ENCODE measurements at regions not wholly inside any gene's neighbourhood (a gene's known extent, or its start where the extent isn't known, plus 50 kb on each side); places are given as distances from the start of the nearest gene placed in this dataset.
"Not testable (repeated sequence)": the region's sequence is repeated elsewhere in the genome, so short reads cannot be mapped to it uniquely, and the experiment has no call there.

DNA sequence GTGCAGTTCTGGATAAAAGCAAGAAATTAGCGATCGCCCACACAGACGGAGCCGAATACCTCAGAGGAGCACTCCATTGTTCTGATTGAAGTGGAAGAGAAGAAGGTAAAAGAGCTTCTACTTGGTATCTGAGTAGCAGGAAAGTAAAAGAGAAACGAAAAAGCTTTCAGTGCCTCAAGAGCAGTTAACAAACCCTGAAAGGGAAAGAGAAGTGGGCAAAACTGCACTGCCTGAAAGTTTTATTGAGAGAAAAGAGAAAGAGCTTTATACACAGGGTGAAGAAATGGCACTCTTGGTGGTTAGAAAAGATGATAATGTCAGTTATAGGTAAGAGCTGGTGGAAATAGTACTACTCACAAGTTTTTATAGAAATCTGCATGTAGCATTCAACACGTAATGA lies 192.8 kb downstream of the CDCA7 start:
- no peak for DNase-seq (ENCODE audit: low spot score)

DNA sequence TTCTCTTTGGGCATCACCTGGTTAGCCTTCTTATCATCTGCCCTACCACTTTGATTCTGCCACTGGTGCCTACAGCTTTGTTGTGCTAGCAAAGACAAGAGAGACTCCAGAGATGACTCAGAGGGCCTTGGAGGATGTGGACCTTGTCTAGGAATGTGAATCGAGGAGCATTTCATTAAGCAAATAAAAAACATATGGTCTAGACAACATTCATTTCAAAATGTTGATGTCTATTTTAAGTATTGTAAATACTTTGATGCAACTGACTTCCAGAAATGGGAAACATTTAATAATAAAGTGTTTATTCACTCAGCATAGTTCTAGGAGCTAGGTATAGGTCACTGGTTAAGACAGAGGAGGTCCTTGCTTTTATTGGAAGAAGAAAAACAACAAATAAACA lies 195.5 kb downstream of the CDCA7 start:
- peak; percentile 77 for DNase-seq (ENCODE audit: low spot score)

- DNase-seq (ENCODE audit: low spot score) = no peak
Measured at GRCh38 chr2:173552531-173552930, 197.9 kb downstream of the CDCA7 start.

DNA sequence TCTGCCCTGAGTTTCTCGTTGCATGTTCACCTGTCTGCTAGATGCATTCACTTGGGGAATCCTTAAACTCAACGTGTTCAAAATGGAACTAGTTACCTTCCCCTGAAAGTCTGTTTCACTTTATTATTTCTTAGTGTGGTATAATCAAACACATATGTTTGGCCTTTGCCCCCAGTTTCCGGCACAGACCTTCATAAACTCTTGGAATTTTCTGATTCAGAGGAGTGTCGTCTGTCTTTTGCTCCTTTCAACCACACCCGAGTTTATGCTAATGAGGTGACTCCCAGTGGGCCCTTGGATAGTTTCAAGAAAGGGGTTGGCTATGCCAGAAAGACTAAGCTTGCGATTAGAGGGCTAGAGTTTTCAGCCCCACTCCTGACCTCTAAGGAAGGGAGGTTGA lies 198.9 kb downstream of the CDCA7 start:
- peak; percentile 52 for DNase-seq (ENCODE audit: low spot score)

GRCh38 chr2:173555833-173556232 lies 201.2 kb downstream of the CDCA7 start:
- DNase-seq (ENCODE audit: low spot score) = no peak

DNA sequence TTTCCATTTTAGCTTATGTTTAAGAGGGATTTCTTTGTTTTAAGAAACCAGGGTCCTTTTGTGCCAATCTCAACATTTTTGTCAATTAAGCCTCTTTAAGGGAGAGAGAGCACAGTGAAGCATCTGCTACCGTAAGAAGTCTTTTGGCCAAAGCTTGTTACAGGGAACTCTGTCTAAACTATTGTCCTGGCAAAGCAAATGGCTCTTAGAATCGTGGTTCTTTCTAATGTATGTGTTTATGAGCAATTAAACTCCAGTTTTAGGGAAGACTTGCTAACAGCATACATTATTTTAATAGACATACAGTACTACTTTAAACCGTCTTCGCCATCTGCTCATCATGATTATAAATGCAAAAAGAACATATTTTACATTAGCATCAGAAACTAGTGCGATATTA lies 202.1 kb downstream of the CDCA7 start:
- no peak for DNase-seq (ENCODE audit: low spot score)

GRCh38 chr2:173557497-173557896 lies 202.8 kb downstream of the CDCA7 start:
- DNase-seq (ENCODE audit: low spot score) = no peak

DNA sequence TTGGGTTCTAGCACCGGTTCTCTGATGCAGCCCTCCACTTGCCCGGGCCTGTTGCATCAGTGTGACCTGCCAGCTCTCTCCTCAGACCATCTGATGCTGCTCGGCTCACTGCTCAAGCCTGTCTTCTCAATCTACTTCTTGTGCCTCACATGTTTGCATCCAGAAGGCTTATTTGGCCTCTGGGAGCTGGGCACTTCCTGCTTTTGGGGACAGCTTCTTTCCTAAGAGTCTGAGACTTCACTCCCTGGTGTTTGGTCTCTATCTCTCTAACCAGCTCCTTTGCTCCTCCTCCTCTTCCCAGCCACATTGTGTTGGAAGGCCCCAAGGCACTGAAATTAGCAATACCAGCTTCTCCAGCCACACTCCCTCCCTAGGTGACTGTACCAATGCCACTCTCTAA lies 212.8 kb downstream of the CDCA7 start:
- no peak for DNase-seq (ENCODE audit: low spot score)

DNA sequence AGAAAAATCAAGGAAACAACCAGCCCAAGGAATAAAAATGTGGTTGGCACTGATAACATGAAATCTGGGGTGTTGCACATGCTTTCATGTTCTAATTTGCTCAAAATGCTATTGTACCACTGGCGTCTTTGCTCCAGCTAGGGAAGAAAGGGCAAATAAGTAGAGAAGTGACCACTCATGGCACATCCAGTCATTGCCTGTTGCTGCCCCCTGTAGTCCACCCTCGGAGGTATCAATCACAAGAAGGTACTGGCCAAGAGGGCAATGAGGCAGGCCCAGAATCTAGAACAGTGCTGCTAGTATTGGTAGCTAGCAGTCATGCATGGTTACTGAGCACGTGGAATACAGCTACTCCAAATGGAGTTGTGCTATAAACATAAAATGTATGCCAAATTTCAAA lies 213.4 kb downstream of the CDCA7 start:
- DNase-seq (ENCODE audit: low spot score) = no peak

DNA sequence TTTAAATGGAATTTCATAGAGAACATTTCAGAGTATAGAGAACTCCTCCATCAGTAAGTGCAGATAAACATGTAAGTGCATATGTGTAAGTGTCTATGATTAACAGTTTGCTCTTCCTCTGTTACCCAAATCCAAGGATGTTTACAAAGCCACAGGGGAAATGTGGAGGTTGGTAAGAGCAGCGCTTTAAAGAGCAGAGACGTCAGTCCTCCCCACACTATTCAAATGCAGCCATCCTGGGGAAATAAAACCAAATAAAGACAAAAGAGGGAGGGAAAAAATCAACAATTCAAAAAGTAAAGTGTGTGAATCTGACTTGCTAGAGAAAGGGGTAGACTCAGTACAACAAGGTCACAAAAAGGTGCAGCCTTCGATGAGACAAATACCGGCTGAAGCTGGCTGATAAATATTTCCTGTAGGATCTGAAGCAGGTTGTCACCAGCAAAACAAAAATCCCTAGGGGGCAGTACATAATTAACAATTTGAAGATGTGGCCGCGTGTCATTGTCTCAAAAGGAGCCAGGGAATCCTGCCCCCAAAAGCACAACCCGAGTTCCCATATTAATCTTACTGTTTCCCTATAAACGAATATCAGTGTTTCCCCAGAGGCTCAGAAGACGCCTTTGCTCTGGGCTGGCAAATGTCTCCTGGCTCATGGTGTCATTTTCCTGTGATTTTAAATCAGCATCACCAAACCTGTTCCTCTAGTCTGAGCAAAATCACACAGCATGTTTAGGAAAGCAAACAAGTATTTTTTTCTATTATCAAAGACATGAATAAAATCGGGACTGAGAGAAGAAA lies 216.5 kb downstream of the CDCA7 start:
- DNase-seq (ENCODE audit: low spot score) = peak; percentile 28

- DNase-seq (ENCODE audit: low spot score) = no peak
Measured at GRCh38 chr2:173571887-173572680, 217.4 kb downstream of the CDCA7 start.

DNA sequence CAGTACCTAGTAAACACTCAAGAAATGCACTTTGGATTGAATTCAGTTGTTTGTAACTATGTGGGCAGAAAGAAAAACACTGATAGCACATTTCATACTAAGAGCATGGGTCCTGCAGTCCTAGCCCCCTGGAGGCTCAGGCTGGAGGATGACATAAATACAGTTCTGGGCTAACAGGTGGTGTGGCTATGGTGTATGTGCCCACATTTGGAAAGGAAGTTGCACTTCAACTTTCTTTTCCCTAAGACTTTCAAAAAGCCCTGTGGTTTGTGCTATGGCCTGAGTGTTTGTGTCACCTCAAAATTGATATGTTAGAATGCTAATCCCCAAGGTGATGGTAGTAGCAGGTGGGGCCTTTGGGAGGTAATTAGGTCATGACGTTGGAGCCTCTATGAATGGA lies 218.2 kb downstream of the CDCA7 start:
- DNase-seq (ENCODE audit: low spot score) = no peak

GRCh38 chr2:173573782-173574181 lies 219.1 kb downstream of the CDCA7 start:
- not testable (repeated sequence) for DNase-seq (ENCODE audit: low spot score)

- DNase-seq (ENCODE audit: low spot score) = peak; percentile 30
Measured at GRCh38 chr2:173574324-173575112, 219.8 kb downstream of the CDCA7 start.

DNA sequence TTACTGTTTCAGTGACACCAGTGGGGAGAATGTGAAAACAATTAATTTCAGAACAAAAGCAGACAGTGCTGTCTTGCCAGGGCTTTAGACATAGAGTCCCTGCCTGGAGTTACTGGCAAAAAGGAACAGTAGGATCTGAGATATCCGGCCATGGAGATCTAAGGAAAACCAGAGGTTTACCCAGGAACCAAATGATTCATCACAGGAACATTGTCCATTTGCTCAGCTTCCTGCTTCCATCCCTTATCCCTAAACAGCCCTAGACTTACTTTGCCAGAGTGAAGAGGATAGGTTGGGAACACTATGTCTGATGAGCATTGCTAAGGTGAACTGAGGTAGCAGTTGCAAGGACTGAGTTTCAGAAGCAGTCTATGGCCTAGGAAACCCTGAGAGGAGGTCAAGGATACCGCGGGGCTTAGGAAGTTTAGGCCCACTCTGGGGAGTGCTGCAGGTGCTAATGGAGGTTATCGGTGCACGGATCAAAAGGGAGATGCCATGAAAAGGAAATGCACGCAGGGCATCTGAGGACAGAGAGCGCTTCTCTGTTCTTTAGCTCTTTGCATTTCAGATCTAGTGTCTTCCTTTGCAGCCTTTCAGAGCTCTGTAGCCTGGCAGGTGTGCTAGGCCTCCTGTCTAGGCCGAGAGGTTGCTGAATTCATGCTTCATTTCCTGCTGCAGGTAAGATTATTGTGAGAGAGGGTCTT lies 223.9 kb downstream of the CDCA7 start:
- DNase-seq (ENCODE audit: low spot score) = no peak

- no peak for DNase-seq (ENCODE audit: low spot score)
Measured at GRCh38 chr2:173580351-173580750, 225.7 kb downstream of the CDCA7 start.

- DNase-seq (ENCODE audit: low spot score) = no peak
Measured at GRCh38 chr2:173580956-173581355, 226.3 kb downstream of the CDCA7 start.

- no peak for DNase-seq (ENCODE audit: low spot score)
Measured at GRCh38 chr2:173583196-173583595, 228.5 kb downstream of the CDCA7 start.

- DNase-seq (ENCODE audit: low spot score) = no peak
Measured at GRCh38 chr2:173584000-173584399, 229.3 kb downstream of the CDCA7 start.

- DNase-seq (ENCODE audit: low spot score) = no peak
Measured at GRCh38 chr2:173584676-173585458, 230.2 kb downstream of the CDCA7 start.

DNA sequence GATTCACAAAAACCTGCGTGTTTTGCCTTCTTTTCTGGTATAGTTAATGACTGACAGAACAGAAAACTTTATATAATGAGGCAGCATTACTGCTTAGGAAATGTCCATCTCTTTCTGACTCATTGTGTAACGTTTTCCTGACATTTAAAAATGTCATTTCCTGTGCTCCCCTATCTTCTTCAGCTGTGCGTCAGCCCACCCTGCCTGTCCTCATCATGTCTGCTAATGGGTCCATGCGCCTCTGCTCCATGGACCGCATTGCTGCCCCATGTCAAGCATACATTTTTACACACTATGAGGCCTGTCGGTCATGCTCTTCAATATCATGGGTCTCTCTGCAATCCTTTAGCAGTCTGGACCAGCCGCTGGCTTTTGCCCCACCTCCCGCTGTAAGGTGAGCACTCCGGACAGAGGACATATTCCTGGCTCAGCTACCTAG lies 234.3 kb downstream of the CDCA7 start:
- no peak for DNase-seq (ENCODE audit: low spot score)
